SU-DHL-6 (cell line): ENCODE measurements at regions not wholly inside any gene's neighbourhood (a gene's known extent, or its start where the extent isn't known, plus 50 kb on each side); places are given as distances from the start of the nearest gene placed in this dataset.

Experiments used
- H2AFZ ChIP-seq: fragments of 200-600 bp; sonication (generic); 2 replicates; pipeline ENCODE4 v1.6.1; 2014; ENCODE audit warnings: low read depth, mild to moderate bottlenecking, moderate library complexity, mixed read lengths, antibody characterized with exemption, low read length; ENCODE audit not compliant: severe bottlenecking
- H3F3A ChIP-seq: fragments of 200-600 bp; shearing (Covaris generic); 2 replicates; pipeline ENCODE4 v1.6.0; 2016; ENCODE audit warnings: antibody characterized with exemption, mild to moderate bottlenecking; ENCODE audit not compliant: insufficient read depth
- H3K27ac ChIP-seq: fragments of 200-600 bp; sonication (generic); 2 replicates; pipeline ENCODE4 v1.5.1; 2016; ENCODE audit warnings: low read depth, mild to moderate bottlenecking, low read length, moderate library complexity, mixed read lengths
- H3K27me3 ChIP-seq: fragments of 200-600 bp; sonication (generic), shearing (Covaris generic); 2 replicates; pipeline ENCODE4 v1.6.0; 2014; ENCODE audit warnings: mild to moderate bottlenecking, low read length
- H3K36me3 ChIP-seq: fragments of 200-600 bp; sonication (generic); 2 replicates; pipeline ENCODE4 v1.6.1; 2014; ENCODE audit warnings: mild to moderate bottlenecking, low read length, mixed read lengths
- H3K4me2 ChIP-seq: fragments of 300-600, 200-600 bp; shearing (Covaris generic), sonication (generic); 2 replicates; pipeline ENCODE4 v1.6.0; 2014; ENCODE audit warnings: low read length, low read depth, mild to moderate bottlenecking; ENCODE audit not compliant: poor library complexity, severe bottlenecking
- H3K4me3 ChIP-seq: fragments of 200-600 bp; sonication (generic); 2 replicates; pipeline ENCODE4 v1.5.1; 2014; ENCODE audit warnings: antibody characterized with exemption, low read length, mild to moderate bottlenecking, mixed read lengths; ENCODE audit not compliant: insufficient read depth, poor library complexity, severe bottlenecking
- H3K79me2 ChIP-seq: fragments of 200-600 bp; sonication (generic); 2 replicates; pipeline ENCODE4 v1.6.1; 2014; ENCODE audit warnings: mild to moderate bottlenecking, low read length, moderate library complexity; ENCODE audit not compliant: insufficient read depth
- H3K9ac ChIP-seq: fragments of 200-600 bp; sonication (generic); 2 replicates; pipeline ENCODE4 v1.7.0; 2014; ENCODE audit warnings: mild to moderate bottlenecking, low read length
- H3K9me2 ChIP-seq: fragments of 200-600 bp; sonication (generic); replicated peaks from 2 replicates; pipeline ENCODE4 v1.6.1; 2014; ENCODE audit warnings: low read length; ENCODE audit not compliant: insufficient read depth
- H3K9me3 ChIP-seq: fragments of 200-600 bp; sonication (generic); 2 replicates; pipeline ENCODE4 v1.6.1; 2014; ENCODE audit warnings: low read length, mixed read lengths; ENCODE audit not compliant: insufficient read depth
- H4K20me1 ChIP-seq: fragments of 200-600 bp; sonication (generic); 2 replicates; pipeline ENCODE4 v1.6.1; 2014; ENCODE audit warnings: low read depth, mild to moderate bottlenecking, antibody characterized with exemption, low read length, moderate library complexity, mixed read lengths
- CTCF ChIP-seq: fragments of 200-600 bp; sonication (generic); IDR thresholded peaks from one replicate; pipeline ENCODE4 v1.5.1; 2017; ENCODE audit warnings: antibody characterized with exemption, mild to moderate bottlenecking, low read length, moderate library complexity; ENCODE audit not compliant: insufficient read depth, poor library complexity, severe bottlenecking
- EZH2phosphoT487 ChIP-seq: fragments of 200-600 bp; sonication (generic), shearing (Covaris generic); conservative IDR thresholded peaks from 2 replicates; pipeline ENCODE4 v1.6.1; 2018; ENCODE audit warnings: mild to moderate bottlenecking, antibody characterized with exemption, low read length, moderate library complexity, mixed read lengths

GRCh38 chr2:220891405-220891804 is 680.7 kb downstream of the EPHA4 start:
- no peak for TF ChIP-seq EZH2phosphoT487
- TF ChIP-seq CTCF = no peak

GRCh38 chr2:220892018-220892634 is 680.0 kb downstream of the EPHA4 start:
- no peak overlapping the region for H3K4me2 ChIP-seq
- H2AFZ ChIP-seq = no peak overlapping the region
- H3K9me2 ChIP-seq = no peaks in the 10 kb centered on the region
- no peak overlapping the region for H3K4me3 ChIP-seq
- no peak overlapping the region for H3K9ac ChIP-seq
- no peaks in the 10 kb centered on the region for H3K27me3 ChIP-seq
- H3K9me3 ChIP-seq = no peaks in the 10 kb centered on the region
- H4K20me1 ChIP-seq = no peaks in the 10 kb centered on the region
- no peaks in the 10 kb centered on the region for H3K36me3 ChIP-seq
- no peak for TF ChIP-seq CTCF
- no peak for TF ChIP-seq EZH2phosphoT487
- H3K79me2 ChIP-seq = no peaks in the 10 kb centered on the region
- no peak overlapping the region for H3K27ac ChIP-seq
- no peaks in the 10 kb centered on the region for H3F3A ChIP-seq

More at GRCh38 chr2:220891405-220891804, 680.7 kb downstream of the EPHA4 start:
- H3K9me3 ChIP-seq = no peaks in the 10 kb centered on the region
- H3K9me2 ChIP-seq = no peaks in the 10 kb centered on the region
- H3K4me3 ChIP-seq = no peak overlapping the region
- H3K79me2 ChIP-seq = no peaks in the 10 kb centered on the region
- H3F3A ChIP-seq = no peaks in the 10 kb centered on the region
- H3K27ac ChIP-seq = no peak overlapping the region
- H2AFZ ChIP-seq = no peak overlapping the region
- H3K9ac ChIP-seq = no peak overlapping the region
- H4K20me1 ChIP-seq = no peaks in the 10 kb centered on the region
- no peaks in the 10 kb centered on the region for H3K36me3 ChIP-seq
- H3K4me2 ChIP-seq = no peak overlapping the region
- no peaks in the 10 kb centered on the region for H3K27me3 ChIP-seq

GRCh38 chr2:220893411-220893810 is 678.7 kb downstream of the EPHA4 start:
- no peaks in the 10 kb centered on the region for H4K20me1 ChIP-seq
- no peaks in the 10 kb centered on the region for H3K79me2 ChIP-seq
- no peaks in the 10 kb centered on the region for H3F3A ChIP-seq
- no peak overlapping the region for H2AFZ ChIP-seq
- no peaks in the 10 kb centered on the region for H3K9me3 ChIP-seq
- no peaks in the 10 kb centered on the region for H3K27me3 ChIP-seq
- H3K4me2 ChIP-seq = no peak overlapping the region
- no peaks in the 10 kb centered on the region for H3K9me2 ChIP-seq
- no peaks in the 10 kb centered on the region for H3K36me3 ChIP-seq
- TF ChIP-seq CTCF (no peak), EZH2phosphoT487 (no peak)
- no peak overlapping the region for H3K9ac ChIP-seq
- no peak overlapping the region for H3K4me3 ChIP-seq
- no peak overlapping the region for H3K27ac ChIP-seq
